ENCODE measurements at regions not wholly inside any gene's neighbourhood (a gene's known extent, or its start where the extent isn't known, plus 50 kb on each side); places are given as distances from the start of the nearest gene placed in this dataset.

- Histone ChIP-seq H3K27ac (no peak overlapping the region), H3K36me3 (ENCODE audit: low read depth, missing control alignments) (no peaks in the 10 kb centered on the region), H3K9me3 (no peaks in the 10 kb centered on the region), H3K4me3 (no peak overlapping the region), H3K4me1 (no peaks in the 10 kb centered on the region), H3K27me3 (no peaks in the 10 kb centered on the region)
- 81 to 91% methylated on average over 1 of the region's 1 CpG for WGBS, 2 donors
- no peak for DNase-seq
- intact Hi-C loops (cut with DNase I; ENCODE audit: low total_unique reads): no loop called here
- TF ChIP-seq CTCF (IDR thresholded peaks at IDR 0.05) (no peak), POLR2A (IDR thresholded peaks at IDR 0.05) (no peak)
Observed at GRCh38 chr5:39942606-39943005, 517.8 kb upstream of the DAB2 start.

- no peak for DNase-seq
- TF ChIP-seq CTCF (IDR thresholded peaks at IDR 0.05): no peak
- TF ChIP-seq POLR2A (IDR thresholded peaks at IDR 0.05): no peak
- Histone ChIP-seq H3K27ac (no peak overlapping the region), H3K36me3 (ENCODE audit: low read depth, missing control alignments) (no peaks in the 10 kb centered on the region), H3K9me3 (no peaks in the 10 kb centered on the region), H3K4me3 (no peak overlapping the region), H3K27me3 (no peaks in the 10 kb centered on the region), H3K4me1 (no peaks in the 10 kb centered on the region)
- intact Hi-C loops (cut with DNase I; ENCODE audit: low total_unique reads): no loop called here
- 72 to 75% methylated on average over 2 of the region's 2 CpGs for WGBS, 2 donors
Observed at GRCh38 chr5:39941416-39941815, 516.6 kb upstream of the DAB2 start.

- Histone ChIP-seq H3K36me3 (ENCODE audit: low read depth, missing control alignments) (no peaks in the 10 kb centered on the region), H3K4me3 (no peak overlapping the region), H3K9me3 (no peaks in the 10 kb centered on the region), H3K4me1 (no peaks in the 10 kb centered on the region), H3K27me3 (no peaks in the 10 kb centered on the region), H3K27ac (no peak overlapping the region)
- TF ChIP-seq POLR2A (IDR thresholded peaks at IDR 0.05): no peak
- TF ChIP-seq CTCF (IDR thresholded peaks at IDR 0.05): no peak
- 94 to 97% methylated on average over 1 of the region's 1 CpG for WGBS, 2 donors
- intact Hi-C loops (cut with DNase I; ENCODE audit: low total_unique reads): no loop called here
- DNase-seq: no peak
Observed at GRCh38 chr5:39934830-39935229, 510.1 kb upstream of the DAB2 start.

GRCh38 chr5:39933061-39933460 lies 508.3 kb upstream of the DAB2 start:
- H3K27me3 ChIP-seq: no peaks in the 10 kb centered on the region
- H3K27ac ChIP-seq: no peak overlapping the region
- WGBS, 2 donors: 90 to 92% methylated on average over 1 of the region's 1 CpG
- H3K4me3 ChIP-seq: no peak overlapping the region
- TF ChIP-seq POLR2A (IDR thresholded peaks at IDR 0.05): no peak
- no peak for TF ChIP-seq CTCF (IDR thresholded peaks at IDR 0.05)
- no peak for DNase-seq
- H3K9me3 ChIP-seq: no peaks in the 10 kb centered on the region
- H3K36me3 ChIP-seq (ENCODE audit: low read depth, missing control alignments): no peaks in the 10 kb centered on the region
- H3K4me1 ChIP-seq: no peaks in the 10 kb centered on the region
- intact Hi-C loops (cut with DNase I; ENCODE audit: low total_unique reads): no loop called here

GRCh38 chr5:39928709-39929108 lies 503.9 kb upstream of the DAB2 start:
- no peak for DNase-seq
- intact Hi-C loops (cut with DNase I; ENCODE audit: low total_unique reads): no loop called here
- Histone ChIP-seq H3K4me3 (no peak overlapping the region), H3K27me3 (no peaks in the 10 kb centered on the region), H3K4me1 (no peaks in the 10 kb centered on the region), H3K36me3 (ENCODE audit: low read depth, missing control alignments) (no peaks in the 10 kb centered on the region), H3K27ac (no peak overlapping the region), H3K9me3 (no peaks in the 10 kb centered on the region)
- WGBS, 2 donors: 82 to 90% methylated on average over 6 of the region's 6 CpGs
- no peak for TF ChIP-seq POLR2A (IDR thresholded peaks at IDR 0.05)
- no peak for TF ChIP-seq CTCF (IDR thresholded peaks at IDR 0.05)

Data from testis (tissue), 2 donors.